ENCODE measurements at regions not wholly inside any gene's neighbourhood (a gene's known extent, or its start where the extent isn't known, plus 50 kb on each side); places are given as distances from the start of the nearest gene placed in this dataset.
"Not testable (repeated sequence)": the region's sequence is repeated elsewhere in the genome, so short reads cannot be mapped to it uniquely, and the experiment has no call there.

DNA sequence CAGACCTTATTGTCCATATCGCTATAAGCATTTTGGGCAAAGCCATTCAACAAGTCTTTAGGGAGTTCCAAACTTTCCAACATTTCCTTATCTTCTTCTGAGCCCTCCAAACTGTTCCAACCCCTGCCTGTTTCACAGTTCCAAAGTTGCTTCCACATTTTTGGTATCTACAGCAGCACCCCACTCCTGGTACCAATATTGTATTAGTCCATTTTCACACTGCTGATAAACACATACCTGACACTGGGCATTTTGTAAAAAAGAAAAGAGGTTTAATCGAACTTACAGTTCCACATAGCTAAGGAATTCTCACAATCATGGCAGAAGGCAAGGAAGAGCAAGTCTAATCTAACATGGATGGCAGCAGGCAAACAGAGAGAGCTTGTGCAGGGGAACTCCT, 834.1 kb upstream of the GBE1 start:
- no peak for DNase-seq

GRCh38 chr3:82587174-82587573, 825.7 kb upstream of the GBE1 start:
- no peak for DNase-seq

DNA sequence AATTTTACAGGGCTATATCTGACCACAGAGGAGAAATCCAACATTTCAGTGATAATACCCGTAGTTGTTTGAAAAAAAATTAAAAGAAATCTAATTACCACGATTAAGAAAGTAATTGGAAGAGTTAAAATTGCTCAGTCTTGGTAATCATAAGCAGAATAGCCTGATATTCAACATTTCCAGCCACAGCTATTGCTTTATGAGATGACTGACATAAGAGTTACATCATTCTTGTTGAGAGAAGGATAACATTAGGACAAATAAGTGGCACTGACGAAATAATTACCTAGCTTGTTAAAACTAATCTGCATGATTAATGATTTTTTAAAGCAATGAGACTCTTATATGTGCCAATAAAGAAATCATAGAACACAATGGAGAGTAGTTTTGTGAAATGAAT, 825.0 kb upstream of the GBE1 start:
- no peak for DNase-seq

DNA sequence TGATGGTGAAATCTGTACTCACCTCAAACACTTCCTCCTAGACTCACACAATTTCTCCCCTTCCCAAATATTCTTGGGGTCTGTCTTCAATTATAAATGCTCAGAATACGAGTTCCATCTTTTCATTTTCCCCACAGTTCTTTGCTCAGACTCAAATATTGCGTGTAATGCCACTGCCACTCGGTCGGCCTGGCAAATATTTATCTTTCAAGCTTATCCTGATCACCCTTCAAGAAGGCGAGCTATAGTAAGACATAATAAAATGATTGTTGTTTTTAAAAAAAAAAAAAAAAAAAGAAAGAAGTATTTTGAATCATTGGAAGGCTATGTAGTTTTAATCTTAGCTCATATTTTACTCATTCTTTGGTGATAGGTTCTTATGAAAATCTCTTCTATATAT, 824.6 kb upstream of the GBE1 start:
- DNase-seq: not testable (repeated sequence)

DNA sequence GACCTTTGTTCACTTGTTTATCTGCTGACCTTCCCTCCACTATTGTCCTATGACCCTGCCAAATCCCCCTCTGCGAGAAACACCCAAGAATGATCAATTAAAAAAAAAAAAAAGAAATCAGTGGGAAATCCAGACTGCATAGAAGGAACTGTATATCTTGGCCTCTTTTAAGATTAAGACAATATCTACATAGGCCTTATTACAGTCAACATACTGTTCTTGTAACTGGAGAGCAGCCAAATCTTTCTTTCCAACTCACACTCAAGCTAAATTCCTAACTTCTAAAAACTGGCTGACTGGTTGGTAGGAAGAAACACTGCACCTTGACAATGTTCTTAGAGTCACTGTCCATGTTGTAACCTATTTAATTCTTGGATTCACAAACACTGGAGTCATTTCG, 824.1 kb upstream of the GBE1 start:
- not testable (repeated sequence) for DNase-seq

DNA sequence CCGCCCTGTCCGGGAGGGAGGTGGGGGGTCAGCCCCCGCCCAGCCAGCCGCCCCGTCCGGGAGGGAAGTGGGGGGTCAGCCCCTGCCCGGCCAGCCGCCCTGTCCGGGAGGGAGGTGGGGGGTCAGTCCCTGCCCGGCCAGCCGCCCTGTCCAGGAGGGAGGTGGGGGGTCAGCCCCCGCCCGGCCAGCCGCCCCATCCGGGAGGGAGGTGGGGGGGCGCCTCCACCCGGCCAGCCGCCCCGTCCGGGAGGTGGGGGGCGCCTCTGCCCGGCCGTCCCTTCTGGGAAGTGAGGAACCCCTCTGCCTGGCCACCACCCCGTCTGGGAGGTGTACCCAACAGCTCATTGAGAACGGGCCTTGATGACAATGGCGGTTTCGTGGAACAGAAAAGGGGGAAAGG, 823.4 kb upstream of the GBE1 start:
- not testable (repeated sequence) for DNase-seq

GRCh38 chr3:82584415-82584814, 823.0 kb upstream of the GBE1 start:
- not testable (repeated sequence) for DNase-seq

GRCh38 chr3:82581350-82581749, 819.9 kb upstream of the GBE1 start:
- no peak for DNase-seq

GRCh38 chr3:82572721-82573120, 811.3 kb upstream of the GBE1 start:
- DNase-seq: no peak

DNA sequence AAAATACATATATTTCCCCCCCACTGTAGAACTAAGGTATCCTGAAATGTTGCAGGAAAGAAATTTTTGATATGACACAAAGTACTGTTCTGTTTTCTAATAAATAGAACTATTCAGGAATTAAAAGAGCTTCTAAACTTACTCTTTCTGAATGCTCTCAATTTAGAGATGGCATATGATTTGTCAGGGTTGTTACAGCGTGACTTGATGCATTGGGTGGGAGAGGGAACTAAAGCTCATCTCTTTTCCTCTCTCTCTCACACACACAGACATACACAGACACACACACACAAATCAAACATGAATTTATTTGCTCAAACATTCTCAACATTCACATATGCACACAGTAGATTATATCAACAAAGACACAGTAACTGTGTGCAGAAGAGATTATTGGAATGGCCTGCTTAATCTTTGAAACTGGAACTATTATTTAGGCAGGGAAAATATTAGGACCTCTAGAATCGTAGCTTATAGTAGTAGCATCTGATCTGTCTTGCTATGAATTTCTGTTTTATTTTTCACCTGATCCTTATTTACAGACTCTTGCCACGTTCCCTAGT, 807.4 kb upstream of the GBE1 start:
- no peak for DNase-seq

GRCh38 chr3:82567029-82567600, 805.7 kb upstream of the GBE1 start:
- DNase-seq: no peak

DNA sequence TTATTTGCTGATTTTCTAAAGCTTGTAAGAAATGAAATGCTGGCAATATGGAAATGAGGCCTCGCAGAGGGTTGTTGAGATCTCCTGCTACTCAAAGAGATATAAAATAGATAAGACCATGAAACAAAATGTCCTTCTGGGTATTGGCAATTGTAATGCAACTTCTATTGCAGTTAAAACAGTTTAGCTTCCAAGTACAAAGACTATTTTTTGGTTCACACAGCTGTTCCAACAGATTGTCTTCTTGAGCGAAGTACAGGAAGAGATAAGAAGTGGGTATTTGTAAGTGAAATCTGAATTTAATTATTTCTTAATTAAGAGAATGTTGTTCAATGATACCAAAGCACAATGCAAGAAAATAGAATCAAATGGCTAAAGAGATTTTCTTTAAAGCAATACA, 801.5 kb upstream of the GBE1 start:
- no peak for DNase-seq

DNA sequence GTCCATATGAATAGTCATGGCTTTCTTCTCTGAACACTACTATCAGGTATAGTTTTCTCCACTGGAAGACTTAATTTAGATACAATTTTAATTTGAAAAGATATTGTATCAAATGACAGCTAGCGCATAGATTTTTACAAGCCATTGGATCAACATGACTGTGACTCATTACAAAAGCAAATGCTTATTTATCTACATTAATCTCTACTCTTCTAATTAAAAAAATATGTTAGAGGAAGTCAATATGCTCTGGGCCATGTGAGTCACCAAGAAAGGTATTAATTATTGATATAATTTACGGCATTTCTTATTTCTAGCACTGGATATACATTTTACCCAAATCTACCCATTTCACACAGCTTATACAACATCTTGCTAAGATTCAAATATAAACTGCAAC, 800.3 kb upstream of the GBE1 start:
- no peak for DNase-seq

GRCh38 chr3:82558081-82558480, 796.6 kb upstream of the GBE1 start:
- DNase-seq: no peak

DNA sequence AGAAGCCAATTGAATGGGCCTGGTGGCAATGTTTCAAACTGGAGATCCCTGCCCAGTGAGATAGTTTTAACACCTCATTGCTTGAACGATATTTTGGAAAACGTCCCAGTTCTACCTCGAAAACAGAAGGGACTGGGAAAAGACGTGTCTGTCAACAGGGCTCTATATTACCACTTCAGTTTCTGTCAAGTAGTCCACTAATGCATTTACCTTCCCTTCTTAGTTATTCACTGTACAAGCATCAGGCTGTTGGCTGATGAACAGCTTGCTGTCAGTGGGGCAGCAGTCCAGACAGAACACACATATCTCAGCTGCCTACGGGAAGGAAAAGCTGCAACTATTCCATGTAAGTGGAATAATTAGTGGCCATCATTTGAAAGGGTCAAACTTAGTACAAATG, 794.7 kb upstream of the GBE1 start:
- no peak for DNase-seq

GRCh38 chr3:82542556-82542955, 781.1 kb upstream of the GBE1 start:
- not testable (repeated sequence) for DNase-seq

DNA sequence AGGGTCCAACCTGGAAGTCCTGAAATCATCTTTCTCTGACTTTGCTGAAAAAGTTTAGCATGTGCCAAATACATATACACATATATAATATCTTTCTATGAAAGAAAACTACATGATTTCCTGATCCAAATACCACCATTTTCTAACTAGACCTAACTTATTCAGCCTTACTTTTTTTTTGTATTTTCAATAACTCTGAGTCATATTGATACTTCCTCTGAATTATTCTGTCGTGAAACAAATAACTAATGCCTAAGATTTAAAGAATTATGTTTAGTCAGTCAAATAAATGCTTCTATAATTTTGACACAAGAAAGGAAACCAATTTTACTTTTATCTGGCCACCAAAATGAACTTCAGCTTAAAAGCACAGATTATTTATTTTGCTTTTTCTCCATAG, 760.2 kb upstream of the GBE1 start:
- no peak for DNase-seq

DNA sequence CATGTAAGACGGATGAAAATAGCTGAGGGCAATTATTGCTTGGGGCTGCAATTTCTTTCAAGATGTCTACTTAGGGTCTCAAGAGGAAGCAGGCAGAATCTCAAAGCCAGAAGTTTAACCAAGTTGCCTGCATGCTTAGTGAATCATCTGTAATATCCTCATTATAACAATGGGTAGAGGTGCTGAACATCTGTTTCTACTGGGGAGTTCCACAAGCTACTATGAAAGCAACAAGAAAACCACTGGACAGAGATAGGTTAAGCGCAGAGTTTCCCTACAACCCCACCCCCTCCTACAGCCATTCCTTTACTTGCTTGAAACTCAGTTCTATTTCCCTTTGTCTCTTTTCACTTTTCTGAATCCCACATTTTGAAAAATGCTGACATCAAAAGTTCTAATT, 759.4 kb upstream of the GBE1 start:
- no peak for DNase-seq

DNA sequence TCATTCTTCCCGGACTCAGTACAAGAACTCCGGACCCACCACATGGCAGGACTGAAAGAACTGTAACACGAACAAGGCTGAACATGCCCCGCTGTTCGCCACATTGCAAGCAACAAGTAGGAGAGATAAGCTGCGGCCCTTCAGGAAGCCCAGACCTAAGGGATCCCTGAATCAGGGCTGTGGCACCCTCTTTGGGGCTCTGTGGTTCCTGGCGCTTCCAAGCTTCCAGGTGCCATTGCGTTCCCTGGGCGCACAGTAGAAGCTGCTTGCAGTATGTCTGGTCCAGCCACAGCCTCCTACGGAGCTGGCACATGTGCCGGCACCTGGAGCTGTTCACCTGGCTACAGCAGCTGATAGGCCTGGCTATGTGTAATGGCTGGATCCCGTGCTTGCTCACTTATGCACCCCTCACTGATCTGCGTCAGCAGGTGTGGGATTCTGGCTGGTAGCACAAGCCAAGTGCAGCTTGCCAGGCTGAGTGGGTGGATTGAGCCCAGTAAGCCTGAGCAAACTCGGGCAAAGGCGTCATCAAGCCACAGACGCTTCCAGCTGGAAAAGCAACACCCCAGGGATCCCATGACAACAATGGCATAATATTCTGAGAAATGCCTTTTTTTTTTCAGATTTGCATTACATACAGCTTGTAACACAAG, 748.6 kb upstream of the GBE1 start:
- no peak for DNase-seq

DNA sequence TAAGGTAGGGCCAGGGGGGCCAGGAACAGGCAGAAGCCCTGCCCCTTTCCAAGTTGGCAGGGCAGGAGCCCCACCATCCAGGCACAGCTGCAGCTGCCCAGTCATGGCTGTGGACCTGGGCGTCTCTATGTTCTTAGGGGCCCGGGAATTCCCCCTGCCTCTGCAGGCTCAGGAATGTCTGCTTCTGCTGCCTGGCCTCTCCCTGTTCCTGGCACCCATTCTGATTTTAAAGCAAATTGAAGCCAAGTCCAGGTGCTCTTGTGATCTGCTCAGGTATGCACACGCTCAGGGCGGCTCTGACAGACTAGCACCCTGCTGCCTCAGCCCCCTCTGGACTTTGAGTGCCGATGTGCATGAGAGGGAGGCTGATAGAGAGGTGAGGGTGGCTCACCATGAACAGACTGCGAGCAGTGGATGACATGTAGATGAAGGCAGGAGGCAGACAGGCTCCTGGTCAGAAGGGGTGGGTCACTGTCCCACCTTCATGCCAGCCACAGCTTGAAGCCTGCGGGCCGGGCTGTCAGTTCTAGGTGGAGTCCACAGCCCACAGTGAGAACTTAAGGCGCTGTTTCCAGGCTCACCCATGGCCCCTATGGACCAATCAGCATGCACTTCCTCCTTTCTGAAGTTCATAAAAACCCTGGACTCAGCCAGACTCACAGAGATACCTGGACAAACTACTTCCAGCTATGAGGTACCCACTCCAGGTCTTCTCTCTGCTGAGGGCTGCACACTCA, 747.8 kb upstream of the GBE1 start:
- DNase-seq: no peak

DNA sequence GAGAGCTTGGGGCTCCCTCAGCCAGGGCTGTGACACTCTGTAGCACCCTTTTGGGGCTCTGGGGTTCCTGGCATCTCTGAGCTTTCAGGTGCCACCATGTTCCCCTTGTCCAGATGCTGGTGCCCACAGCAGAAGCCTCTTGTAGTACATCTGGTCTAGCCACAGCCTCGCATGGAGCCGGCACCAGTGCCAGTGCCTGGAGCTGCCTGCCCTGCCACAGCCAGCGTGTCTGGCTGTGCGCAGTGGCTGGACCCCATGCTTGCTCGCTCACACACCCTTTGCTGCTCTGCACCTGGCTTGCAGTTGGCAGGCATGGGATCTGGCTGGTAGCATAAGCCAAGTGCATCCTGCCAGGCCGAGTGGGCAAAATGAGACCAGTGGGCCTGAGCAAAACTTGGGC, 744.8 kb upstream of the GBE1 start:
- DNase-seq: no peak

GRCh38 chr3:82505079-82505756, 743.8 kb upstream of the GBE1 start:
- DNase-seq: no peak

GRCh38 chr3:82498186-82498585, 736.7 kb upstream of the GBE1 start:
- DNase-seq: no peak
